22Rv1 (cell line): ENCODE measurements at regions not wholly inside any gene's neighbourhood (a gene's known extent, or its start where the extent isn't known, plus 50 kb on each side); places are given as distances from the start of the nearest gene placed in this dataset.

Source experiments
- CTCF ChIP-seq: fragments of 450-650 bp; IDR thresholded peaks from 2 replicates; pipeline ENCODE4 v1.5.1; 2017; ENCODE audit warnings: mild to moderate bottlenecking
- ZFX ChIP-seq: fragments of 450-650 bp; IDR thresholded peaks from 2 replicates; pipeline ENCODE4 v1.6.1; 2017; ENCODE audit warnings: antibody characterized with exemption, borderline replicate concordance

- TF ChIP-seq CTCF: no peak
- TF ChIP-seq ZFX: no peak
Observed at GRCh38 chr1:214122110-214122509, 134.3 kb downstream of the PROX1 start.
